ENCODE measurements at regions not wholly inside any gene's neighbourhood (a gene's known extent, or its start where the extent isn't known, plus 50 kb on each side); places are given as distances from the start of the nearest gene placed in this dataset.
"Not testable (repeated sequence)": the region's sequence is repeated elsewhere in the genome, so short reads cannot be mapped to it uniquely, and the experiment has no call there.

DNA sequence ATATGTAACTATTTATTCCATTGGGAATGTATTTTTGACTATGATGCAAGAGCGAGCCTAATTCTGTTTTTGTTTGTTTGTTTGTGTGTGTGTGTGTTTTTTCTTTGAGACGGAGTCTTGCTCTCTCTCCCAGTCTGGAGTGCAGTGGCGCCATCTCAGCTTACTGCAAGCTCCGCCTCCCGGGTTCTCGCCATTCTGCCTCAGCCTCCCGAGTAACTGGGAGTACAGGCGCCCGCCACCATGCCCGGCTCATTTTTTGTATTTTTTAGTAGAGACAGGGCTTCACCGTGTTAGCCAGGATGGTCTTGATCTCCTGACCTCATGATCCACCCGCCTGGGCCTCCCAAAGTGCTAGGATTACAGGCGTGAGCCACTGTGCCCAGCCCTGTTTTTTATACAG, 415.4 kb upstream of the CDIN1 start:
- not testable (repeated sequence) for DNase-seq (ENCODE audit: low read depth in 2 of 2)

DNA sequence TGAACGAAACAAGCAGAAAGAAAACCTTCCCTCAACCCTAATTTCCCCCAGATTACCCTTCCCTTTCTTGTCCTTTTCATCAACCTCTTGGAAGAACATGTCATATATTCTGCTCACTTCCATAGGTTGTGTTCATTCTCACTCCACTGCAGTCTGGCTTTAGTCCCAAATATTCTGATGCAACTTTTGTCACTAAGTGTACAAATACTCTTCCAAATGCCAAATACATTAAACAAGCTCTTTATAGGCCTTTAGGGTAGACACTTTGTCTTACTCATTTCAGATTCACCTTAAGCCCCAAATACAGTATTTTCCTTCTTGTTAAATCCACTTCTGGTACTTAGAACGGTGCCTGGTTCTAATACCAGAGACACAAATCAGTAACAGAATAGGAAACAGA, 406.5 kb upstream of the CDIN1 start:
- no peak for DNase-seq (ENCODE audit: low read depth in 2 of 2)

DNA sequence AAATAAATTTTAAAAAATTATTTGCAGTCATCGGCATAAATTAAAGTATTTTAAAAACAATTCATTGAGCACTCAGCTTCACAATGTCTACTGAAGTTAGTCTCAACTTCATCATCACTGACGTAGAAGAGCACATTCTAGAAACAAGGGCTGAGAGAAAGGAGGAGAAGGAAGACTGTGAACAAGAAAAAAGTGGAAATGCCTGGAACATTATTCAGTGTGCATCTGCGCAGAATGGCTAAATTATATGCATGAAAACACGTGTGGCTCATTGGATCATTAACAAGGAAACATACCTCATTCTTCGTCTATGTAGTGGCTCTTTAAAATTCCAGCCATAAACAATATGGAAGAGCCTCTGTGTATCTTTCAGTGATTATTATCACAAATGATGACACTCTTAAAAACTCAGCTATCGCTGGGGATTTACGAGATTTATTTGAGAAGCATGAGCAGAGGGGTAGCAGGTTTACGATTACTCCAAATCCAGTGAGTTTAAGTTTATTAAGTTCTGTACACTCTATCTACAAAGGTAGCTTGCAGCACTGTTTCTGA, 404.2 kb upstream of the CDIN1 start:
- DNase-seq (ENCODE audit: low read depth in 2 of 2), result no peak

DNA sequence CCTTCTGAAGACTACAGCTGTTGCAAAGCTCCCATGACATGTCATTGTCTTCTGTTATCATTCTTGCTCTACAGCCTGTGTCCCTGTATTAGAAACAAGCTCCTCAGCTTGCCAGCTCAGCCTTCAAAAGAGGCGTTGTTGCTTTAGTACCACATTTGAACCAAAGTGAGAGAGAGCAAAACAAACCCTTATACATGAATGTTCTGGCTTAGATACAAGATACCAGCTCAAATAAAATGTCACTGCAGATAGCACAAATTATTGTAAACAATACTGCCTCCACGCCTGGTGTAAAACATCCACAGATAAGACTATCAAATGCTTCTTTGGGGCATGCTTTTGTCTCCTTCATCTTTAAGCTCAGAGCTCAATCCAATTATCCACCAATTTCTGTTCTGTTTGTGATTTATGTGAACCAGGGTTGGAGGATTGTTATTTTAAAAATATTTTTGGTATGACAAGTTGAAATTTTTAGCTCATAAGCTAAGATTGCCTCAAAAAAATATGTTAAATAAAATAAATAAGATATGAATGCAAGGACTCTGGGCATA, 403.6 kb upstream of the CDIN1 start:
- no peak for DNase-seq (ENCODE audit: low read depth in 2 of 2)

DNA sequence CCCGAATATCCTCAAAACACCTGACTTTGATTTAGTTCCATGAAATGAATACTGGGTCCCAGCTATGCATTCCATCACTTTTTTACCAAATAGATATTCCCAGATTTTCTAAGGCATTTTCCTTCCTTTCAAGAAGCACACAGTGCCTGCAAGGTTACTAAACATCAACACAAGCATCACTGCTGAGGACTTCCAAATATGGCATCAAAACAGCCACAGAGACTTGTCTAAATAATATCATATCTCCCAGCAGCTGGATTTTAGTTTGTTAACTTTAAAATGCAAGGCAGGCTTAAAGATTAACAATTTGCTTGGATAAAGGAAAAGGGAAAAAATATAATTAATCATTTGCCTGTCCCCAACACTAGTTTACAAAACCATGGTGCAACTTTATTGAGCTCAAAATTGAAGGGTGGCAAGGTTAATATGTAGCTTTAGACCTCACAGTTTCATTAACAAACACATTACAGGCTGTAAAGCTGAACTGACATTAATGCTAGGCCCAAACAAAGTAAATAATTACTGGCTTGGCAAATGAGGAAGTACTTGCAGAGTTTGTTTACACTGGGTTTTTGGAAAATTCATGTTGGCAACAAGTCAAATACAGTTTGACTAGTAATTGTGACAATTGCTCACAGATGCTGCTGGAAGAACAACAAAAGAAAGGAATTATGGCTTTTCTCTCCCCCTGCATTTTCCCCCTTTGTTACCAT, 401.7 kb upstream of the CDIN1 start:
- no peak for DNase-seq (ENCODE audit: low read depth in 2 of 2)

DNA sequence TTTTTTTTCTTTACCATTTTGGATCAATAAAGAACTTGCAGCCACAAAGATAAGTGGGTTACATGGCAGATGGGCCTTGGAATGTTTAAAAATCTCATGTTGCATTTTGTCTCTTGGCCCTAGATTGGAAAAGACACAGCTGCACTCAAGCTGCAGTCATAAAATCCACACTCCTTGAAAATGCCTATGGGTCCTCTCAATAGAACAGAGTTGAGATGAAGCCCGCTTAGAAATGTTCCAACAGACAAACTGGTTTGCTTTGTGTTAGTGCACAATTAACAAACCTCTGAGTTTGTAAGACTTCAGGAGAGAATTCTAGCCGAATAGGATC, 401.2 kb upstream of the CDIN1 start:
- no peak for DNase-seq (ENCODE audit: low read depth in 2 of 2)

DNA sequence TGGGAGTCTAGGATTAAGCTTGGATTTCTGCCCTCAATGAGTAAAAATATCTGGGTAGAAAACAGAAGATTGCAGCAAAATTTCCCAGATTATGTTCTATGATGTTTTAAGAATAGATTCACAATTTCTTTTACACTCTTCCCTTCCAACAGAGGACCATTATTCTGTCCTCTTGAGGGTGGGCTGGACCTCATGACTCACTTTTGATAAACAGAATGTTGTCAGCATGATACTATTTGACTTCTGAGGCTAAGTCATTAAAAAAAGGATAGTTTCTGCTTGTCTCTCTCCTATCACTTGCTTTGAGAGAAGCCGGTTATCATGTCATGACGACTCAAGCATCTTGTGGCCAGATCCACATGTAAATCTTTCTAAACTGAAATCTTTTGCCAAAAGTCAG, 396.2 kb upstream of the CDIN1 start:
- DNase-seq (ENCODE audit: low read depth in 2 of 2), result no peak

DNA sequence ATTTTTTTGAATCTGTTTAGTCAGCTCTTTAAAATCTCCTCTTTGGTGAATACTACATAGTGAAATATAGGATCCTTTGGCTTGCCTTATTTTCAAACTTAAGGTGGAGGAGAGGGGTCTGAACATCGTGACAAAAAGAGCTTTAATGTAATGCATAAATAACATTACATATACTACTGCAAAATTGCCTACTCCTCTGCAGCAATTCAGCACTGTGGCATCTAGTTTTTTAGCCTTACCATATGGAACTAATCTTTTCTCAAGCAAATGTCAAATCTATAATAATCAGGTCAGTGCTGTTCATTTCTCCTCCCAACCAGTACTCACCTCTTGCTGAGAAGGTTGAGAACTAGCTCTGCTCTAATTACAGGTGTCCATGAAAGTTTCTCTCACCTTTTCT, 394.0 kb upstream of the CDIN1 start:
- DNase-seq (ENCODE audit: low read depth in 2 of 2), result no peak

DNA sequence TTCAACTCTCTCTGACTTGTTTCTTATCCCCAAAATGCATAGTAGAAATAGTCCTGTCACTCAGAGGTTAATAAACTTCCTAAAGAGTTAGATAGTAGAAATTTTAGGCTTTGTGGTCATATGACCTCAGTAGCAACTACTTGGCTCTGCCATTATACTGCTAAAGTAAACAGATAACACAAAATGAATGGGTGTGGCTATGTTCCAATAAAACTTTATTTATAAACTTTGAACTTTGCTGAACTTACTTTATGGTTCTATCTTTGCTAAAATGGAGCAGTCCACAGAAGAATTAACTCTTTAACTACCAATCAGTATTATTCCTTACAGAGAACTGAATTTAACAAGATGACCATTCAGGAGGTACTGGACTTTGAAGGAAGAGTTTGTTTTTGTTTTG, 393.6 kb upstream of the CDIN1 start:
- DNase-seq (ENCODE audit: low read depth in 2 of 2), result no peak

DNA sequence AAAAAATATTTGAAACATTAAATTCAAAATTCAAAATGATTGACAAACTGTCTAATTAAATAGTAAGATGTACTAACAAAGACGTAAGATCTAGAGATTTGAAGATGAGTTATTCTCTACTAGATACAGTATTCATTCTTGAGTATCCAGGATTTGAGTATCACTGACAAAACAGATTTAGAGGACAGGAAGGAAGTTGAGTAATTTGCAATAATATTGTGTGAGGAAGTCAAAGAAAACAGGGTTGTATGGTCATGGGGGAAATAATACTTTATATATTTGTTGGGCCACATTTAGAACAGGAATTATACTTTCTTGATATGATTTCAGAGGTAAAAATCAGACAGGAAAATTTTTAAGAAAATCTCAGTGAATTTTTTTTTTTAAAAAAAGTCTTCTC, 393.1 kb upstream of the CDIN1 start:
- no peak for DNase-seq (ENCODE audit: low read depth in 2 of 2)

DNA sequence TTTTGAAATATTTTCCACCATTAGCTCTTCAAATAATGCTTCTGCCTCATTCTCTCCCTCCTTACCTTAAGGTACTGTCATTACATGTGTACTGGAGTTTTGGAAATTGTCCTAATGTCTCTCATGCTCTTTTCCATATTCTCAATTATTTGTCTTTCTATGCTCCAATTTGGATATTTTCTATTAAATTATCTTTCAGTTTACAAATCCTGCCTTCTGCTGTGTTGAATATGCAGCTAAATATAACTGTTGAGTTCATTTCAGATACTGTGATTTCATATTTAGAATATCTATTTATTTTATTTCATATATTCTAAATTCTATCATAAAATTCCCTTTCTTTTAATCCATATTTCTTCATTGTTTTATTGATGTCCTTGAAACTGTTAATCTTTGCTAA, 388.0 kb upstream of the CDIN1 start:
- no peak for DNase-seq (ENCODE audit: low read depth in 2 of 2)

DNA sequence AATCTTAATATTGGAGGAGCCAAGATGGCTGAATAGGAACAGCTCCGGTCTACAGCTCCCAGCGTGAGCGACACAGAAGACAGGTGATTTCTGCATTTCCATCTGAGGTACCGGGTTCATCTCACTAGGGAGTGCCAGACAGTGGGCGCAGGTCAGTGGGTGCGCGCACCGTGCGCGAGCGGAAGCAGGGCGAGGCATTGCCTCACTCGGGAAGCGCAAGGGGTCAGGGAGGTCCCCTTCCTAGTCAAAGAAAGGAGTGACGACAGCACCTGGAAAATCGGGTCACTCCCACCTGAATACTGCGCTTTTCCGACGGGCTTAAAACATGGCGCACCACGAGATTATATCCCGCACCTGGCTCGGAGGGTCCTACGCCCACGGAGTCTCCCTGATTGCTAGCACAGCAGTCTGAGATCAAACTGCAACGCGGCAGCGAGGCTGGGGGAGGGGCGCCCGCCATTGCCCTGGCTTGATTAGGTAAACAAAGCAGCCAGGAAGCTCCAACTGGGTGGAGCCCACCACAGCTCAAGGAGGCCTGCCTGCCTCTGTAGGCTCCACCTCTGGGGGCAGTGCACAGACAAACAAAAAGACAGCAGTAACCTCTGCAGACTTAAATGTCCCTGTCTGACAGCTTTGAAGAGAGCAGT, 383.9 kb upstream of the CDIN1 start:
- not testable (repeated sequence) for DNase-seq (ENCODE audit: low read depth in 2 of 2)

DNA sequence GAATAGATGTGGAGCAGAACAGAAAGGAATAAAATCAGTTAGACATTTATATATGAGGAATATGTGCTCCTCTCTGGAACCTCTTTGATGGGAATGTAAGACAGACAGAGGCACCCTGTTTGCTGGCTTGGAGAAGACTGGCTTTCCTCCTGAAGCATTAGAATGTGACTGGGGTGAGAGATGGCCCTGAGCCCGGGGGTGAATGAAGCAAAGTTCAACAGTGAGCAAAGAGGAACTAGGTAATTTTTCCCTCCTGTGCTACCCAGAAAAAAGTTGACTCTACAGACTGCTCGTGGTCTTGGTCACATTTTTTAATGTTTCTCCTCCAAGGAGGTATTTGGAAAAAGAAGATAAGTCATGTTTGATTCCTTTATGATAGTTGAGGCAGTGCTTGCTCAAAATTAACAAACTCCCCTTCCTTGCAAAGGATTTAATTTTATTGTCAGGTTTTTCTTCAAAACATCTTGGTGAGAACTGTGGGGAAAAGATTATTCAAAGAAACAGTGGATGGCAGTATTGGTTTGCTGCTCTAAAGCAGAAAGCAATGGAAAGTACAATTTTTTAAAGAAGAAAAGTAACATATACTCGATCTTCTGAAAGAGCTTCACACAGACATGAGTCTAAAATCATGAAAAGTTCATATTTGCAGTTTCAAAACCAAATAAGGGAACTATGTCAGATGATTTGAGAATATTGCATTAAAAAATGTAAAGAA, 370.4 kb upstream of the CDIN1 start:
- no peak for DNase-seq (ENCODE audit: low read depth in 2 of 2)

DNA sequence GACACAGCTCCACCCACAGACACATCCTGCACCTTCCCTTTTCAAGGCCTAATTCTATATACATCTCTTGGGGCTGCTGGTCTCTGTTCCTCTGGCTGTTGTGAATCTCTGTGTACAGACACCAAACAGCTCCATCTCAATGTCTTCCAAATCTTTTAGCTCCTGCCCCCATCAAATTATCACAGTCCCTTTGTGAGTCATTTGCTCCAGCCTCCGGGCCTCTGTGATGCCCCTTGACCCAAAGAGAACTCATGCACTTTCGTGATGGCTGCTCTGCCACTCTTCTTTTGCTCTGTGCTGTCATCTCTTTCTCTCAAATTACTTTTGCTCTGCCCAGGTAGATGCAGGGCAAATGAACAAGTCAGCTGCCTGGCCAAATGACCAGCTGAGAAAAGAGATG, 369.0 kb upstream of the CDIN1 start:
- no peak for DNase-seq (ENCODE audit: low read depth in 2 of 2)

DNA sequence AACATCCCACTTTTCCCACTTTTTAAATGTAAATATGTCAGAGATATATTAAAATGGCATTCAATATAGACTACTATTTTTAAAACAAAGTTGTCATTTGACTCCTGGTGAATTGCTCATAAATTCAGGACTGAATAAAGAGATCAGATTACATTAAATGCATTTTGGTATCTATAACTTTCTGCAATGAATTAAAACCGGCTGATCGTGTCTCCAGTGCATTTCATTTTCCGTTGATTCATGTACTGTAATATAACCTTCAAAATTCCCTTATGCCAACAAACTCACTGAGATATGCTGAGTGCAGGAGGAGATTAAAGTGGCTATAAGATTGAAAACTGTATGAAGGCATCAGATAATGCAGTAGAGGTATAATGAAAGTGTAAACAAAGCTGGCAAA, 361.1 kb upstream of the CDIN1 start:
- no peak for DNase-seq (ENCODE audit: low read depth in 2 of 2)

DNA sequence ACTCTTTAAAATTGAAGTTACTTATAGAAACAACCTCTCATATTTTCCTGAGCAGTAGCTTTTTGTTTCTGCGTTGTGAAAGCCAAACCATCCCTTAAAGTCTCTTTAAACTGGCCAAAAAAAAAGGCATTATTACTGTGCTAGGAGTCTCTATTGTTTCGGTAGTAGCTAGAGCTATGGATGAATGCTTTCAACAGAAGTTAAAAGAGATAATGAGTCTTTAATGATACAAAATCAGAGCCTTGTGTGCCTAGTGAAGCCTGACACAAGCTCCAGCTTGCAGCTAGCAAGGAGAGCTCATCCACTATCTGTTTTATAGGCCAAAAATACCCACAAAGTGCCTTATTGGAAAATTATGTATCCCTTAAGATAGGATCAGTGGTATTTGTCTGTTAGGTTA, 360.4 kb upstream of the CDIN1 start:
- DNase-seq (ENCODE audit: low read depth in 2 of 2), result no peak

DNA sequence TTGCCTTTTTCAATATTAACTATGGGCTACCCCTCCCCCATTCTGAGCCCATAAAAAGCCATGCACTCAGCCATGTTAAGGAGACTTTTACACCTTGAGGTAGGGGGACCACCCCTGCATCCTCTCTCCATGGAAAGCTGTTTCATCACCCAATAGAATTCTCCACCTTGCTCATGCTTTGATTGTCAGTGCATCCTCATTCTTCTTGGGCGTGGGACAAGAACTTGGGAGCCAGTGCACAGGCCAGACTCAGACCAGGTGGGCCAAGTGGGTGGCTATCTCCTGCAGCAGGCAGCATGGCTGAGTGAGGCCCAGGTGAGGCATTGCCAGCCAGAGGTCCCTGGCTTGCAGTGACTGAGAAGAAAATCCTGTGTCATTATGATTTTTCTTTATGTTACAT, 357.4 kb upstream of the CDIN1 start:
- no peak for DNase-seq (ENCODE audit: low read depth in 2 of 2)

DNA sequence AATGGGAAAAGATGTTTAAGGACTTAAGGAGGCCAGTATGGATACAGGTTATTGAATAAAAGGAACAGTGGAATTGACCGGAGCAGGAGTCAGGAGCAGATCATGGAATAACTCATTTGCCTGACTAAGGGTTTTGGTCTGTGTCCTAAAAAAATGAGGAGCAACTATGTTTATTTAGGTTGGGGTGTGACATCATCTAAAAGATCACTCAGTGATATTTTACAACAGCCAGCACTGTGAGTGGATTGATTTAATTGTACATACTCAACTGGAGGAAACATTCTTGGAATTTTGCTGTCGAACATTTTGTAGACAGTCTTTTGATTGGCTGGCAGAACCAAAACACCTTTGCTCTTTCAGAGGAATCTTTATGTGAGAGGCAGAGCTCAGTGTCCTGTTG, 348.6 kb upstream of the CDIN1 start:
- DNase-seq (ENCODE audit: low read depth in 2 of 2), result no peak

DNA sequence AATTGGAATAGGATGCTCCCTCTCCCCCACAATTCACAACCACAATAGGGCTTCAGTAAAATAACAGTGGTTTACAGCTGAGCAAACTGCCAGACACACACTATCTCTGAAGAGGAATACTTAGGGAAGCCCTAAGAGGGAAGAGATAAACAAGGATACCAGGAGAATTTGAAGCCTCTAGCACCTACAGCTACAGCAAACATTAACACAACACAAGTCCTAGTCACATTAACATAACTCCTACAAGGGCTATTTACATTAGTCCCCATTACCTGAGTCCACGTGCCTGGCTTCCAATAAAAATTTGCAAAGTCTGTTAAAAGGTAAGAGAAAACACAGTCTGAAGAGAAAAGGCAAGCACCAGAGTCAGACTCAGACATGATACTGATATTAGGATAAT, 346.9 kb upstream of the CDIN1 start:
- no peak for DNase-seq (ENCODE audit: low read depth in 2 of 2)

DNA sequence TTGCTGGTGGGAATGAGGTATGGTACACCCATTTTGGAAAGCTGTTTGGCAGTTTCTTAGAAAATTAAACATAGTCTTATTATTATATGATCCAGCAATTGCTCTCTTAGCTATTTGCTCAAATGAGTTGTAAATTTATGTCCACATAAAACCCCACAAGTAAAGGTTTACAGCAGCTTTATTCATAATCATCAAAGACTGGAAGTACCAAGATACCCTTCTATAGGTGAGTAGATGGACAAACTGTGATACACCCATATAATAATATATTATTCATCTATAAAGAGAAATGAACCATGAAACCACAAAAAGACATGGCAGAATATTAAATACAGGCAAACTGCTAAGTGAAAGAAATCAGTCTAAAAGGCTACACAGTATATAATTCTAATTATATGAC, 344.7 kb upstream of the CDIN1 start:
- DNase-seq (ENCODE audit: low read depth in 2 of 2), result no peak

DNA sequence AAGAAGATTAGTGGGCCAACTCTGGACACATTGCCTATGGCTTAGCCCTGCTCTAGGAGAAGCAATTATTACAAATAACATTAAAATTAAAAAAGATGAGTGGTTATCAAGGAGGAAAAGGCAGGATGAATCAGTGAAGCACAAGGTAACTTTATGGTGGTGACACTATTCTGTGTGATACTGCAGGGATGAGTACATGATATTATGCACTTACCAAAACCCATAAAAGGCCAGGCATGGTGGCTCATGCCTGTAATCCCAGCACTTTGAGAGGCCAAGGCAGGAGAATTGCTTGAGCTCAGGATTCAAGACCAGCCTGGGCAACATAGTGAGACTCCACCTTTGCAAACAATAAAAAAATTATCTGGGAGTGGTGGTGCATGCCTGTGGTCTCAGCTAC, 344.3 kb upstream of the CDIN1 start:
- no peak for DNase-seq (ENCODE audit: low read depth in 2 of 2)

DNA sequence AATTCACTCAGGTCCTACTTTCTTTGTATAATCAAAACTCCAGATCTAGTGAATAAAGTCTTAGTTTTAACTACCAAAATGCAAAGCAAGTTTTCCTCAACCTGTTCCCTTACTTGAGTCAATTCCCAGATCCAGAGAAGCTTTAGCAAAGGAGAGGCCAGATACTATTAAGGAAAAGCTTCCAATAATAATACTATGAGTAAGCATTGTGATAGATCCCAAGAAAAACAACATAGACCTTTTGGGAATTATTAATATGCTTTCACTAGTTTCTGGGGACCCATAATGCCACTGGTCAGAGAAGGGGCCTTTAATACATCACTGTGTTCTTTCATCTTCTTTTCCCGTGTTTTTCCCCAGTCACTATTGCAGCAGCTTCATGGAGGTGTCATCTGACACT, 339.9 kb upstream of the CDIN1 start:
- no peak for DNase-seq (ENCODE audit: low read depth in 2 of 2)

DNA sequence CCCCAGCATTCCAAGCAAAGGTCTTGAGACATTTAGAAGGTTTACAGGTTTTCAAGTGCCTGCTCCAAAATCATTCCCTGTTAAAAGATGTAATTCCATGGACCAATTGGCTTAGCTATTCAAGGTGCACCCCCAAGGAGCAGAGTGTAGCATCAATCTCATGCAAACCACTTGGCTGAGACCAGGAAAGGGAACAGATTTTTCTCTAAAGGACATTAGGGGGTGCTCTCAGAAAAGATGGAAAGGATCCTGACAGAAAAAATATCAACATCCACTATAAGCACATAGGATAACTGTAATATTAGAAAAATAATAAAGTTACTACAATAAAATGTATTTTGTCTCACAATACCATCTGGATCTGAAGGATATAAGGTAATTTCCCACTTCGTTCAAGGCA, 328.0 kb upstream of the CDIN1 start:
- no peak for DNase-seq (ENCODE audit: low read depth in 2 of 2)
